ENCODE measurements at regions not wholly inside any gene's neighbourhood (a gene's known extent, or its start where the extent isn't known, plus 50 kb on each side); places are given as distances from the start of the nearest gene placed in this dataset.

GRCh38 chr5:68443091-68443490 is 227.5 kb downstream of the PIK3R1 start:
- TF ChIP-seq POLR2AphosphoS5 (IDR thresholded peaks at IDR 0.05) (no peak), POLR2A (IDR thresholded peaks at IDR 0.05) (no peak), CTCF (IDR thresholded peaks at IDR 0.05) (no peak), EP300 (IDR thresholded peaks at IDR 0.05; ENCODE audit: low read depth) (no peak)
- WGBS, 2 donors (ENCODE audit: low coverage in 1 of 2) = 85 to 92% methylated on average over 4 of the region's 4 CpGs
- intact Hi-C loops (cut with DNase I; ENCODE audit: low total_unique reads) (no loop called here), in situ Hi-C loops (cut with MboI; ENCODE audit: low pct_ligation_motif_present in 1 of 4, low pct_unique_long_range_greater_than_20kb in 1 of 4, low sequenced_read_pairs in 3 of 4) (no loop called here)
- Histone ChIP-seq H3K4me1 (peaks cover 7 to 11% (median 10%) of the 10 kb centered on the region in 4 donors), H3K9me3 (no peaks in the 10 kb centered on the region), H3K27me3 (no peaks in the 10 kb centered on the region), H3K27ac (no peak overlapping the region), H3K36me3 (no peaks in the 10 kb centered on the region), H3K4me3 (no peak overlapping the region)
- DNase-seq = no peak

- in situ Hi-C loops (cut with MboI; ENCODE audit: low pct_ligation_motif_present in 1 of 4, low pct_unique_long_range_greater_than_20kb in 1 of 4, low sequenced_read_pairs in 3 of 4) (no loop called here), intact Hi-C loops (cut with DNase I; ENCODE audit: low total_unique reads) (no loop called here)
- H3K9me3 ChIP-seq = no peaks in the 10 kb centered on the region
Observed at GRCh38 chr5:68444048-68444447, 228.5 kb downstream of the PIK3R1 start.

GRCh38 chr5:68444833-68445232 is 229.3 kb downstream of the PIK3R1 start:
- in situ Hi-C loops (cut with MboI; ENCODE audit: low pct_ligation_motif_present in 1 of 4, low pct_unique_long_range_greater_than_20kb in 1 of 4, low sequenced_read_pairs in 3 of 4) = no loop called here
- intact Hi-C loops (cut with DNase I; ENCODE audit: low total_unique reads) = no loop called here
- Histone ChIP-seq H3K27me3 (no peaks in the 10 kb centered on the region), H3K4me3 (no peak overlapping the region), H3K36me3 (no peaks in the 10 kb centered on the region), H3K4me1 (peaks cover 7 to 11% (median 10%) of the 10 kb centered on the region in 4 donors), H3K27ac (peak overlapping the region in 3 of 4 donors; percentile 1 to 42 (median 21)), H3K9me3 (no peaks in the 10 kb centered on the region)
- TF ChIP-seq POLR2A (IDR thresholded peaks at IDR 0.05) = no peak
- no peak for TF ChIP-seq EP300 (IDR thresholded peaks at IDR 0.05; ENCODE audit: low read depth)
- no peak for TF ChIP-seq CTCF (IDR thresholded peaks at IDR 0.05)
- TF ChIP-seq POLR2AphosphoS5 (IDR thresholded peaks at IDR 0.05) = no peak
- WGBS, 2 donors (ENCODE audit: low coverage in 1 of 2) = 23 to 56% methylated on average over 4 to 5 of the region's 5 CpGs
- DNase-seq = no peak

More at GRCh38 chr5:68444048-68444447, 228.5 kb downstream of the PIK3R1 start:
- Histone ChIP-seq H3K27ac (peak overlapping the region in 3 of 4 donors; percentile 1 to 42 (median 21)), H3K27me3 (no peaks in the 10 kb centered on the region), H3K4me1 (peaks cover 7 to 11% (median 10%) of the 10 kb centered on the region in 4 donors), H3K4me3 (no peak overlapping the region), H3K36me3 (no peaks in the 10 kb centered on the region)
- TF ChIP-seq CTCF (IDR thresholded peaks at IDR 0.05) (no peak), POLR2AphosphoS5 (IDR thresholded peaks at IDR 0.05) (no peak), POLR2A (IDR thresholded peaks at IDR 0.05) (no peak), EP300 (IDR thresholded peaks at IDR 0.05; ENCODE audit: low read depth) (no peak)
- no peak for DNase-seq
- WGBS, 2 donors (ENCODE audit: low coverage in 1 of 2) = 55 to 67% methylated on average over 1 of the region's 1 CpG

GRCh38 chr5:68445257-68446069 is 229.9 kb downstream of the PIK3R1 start:
- 71 to 77% methylated on average over 4 to 6 of the region's 6 CpGs for whole genome bisulfite sequencing, 2 donors (ENCODE audit: low coverage in 1 of 2)
- in situ Hi-C loops (cut with MboI; ENCODE audit: low pct_ligation_motif_present in 1 of 4, low pct_unique_long_range_greater_than_20kb in 1 of 4, low sequenced_read_pairs in 3 of 4) = no loop called here

More at GRCh38 chr5:68445257-68446069, 229.9 kb downstream of the PIK3R1 start:
- Histone ChIP-seq H3K9me3 (no peaks in the 10 kb centered on the region), H3K27me3 (no peaks in the 10 kb centered on the region), H3K36me3 (no peaks in the 10 kb centered on the region), H3K4me3 (no peak overlapping the region), H3K27ac (peak overlapping the region in 2 of 4 donors; percentile 1 to 42), H3K4me1 (peaks cover 7 to 11% (median 10%) of the 10 kb centered on the region in 4 donors)
- DNase-seq = no peak
- intact Hi-C loops (cut with DNase I; ENCODE audit: low total_unique reads) = no loop called here
- TF ChIP-seq POLR2A (IDR thresholded peaks at IDR 0.05) (no peak), CTCF (IDR thresholded peaks at IDR 0.05) (no peak)

Data from transverse colon (tissue), 4 donors.